MM.1S (cell line): ENCODE measurements at regions not wholly inside any gene's neighbourhood (a gene's known extent, or its start where the extent isn't known, plus 50 kb on each side); places are given as distances from the start of the nearest gene placed in this dataset.

Source experiments
- EZH2 ChIP-seq: fragments of 300-600 bp; sonication (generic); optimal IDR thresholded peaks from 2 replicates; pipeline ENCODE3; 2017; ENCODE audit warnings: low read depth, mild to moderate bottlenecking, antibody characterized with exemption, low read length, mixed read lengths
- EZH2phosphoT487 ChIP-seq: fragments of 300-600 bp; sonication (generic); IDR thresholded peaks from 2 replicates; pipeline ENCODE4 v1.6.1; 2018; ENCODE audit warnings: antibody characterized with exemption, low read length
- TF ChIP-seq, protein P1 (sequence below): fragments of 300-600 bp; sonication (generic); IDR thresholded peaks from 2 replicates; pipeline ENCODE4 v1.5.1; 2016; ENCODE audit warnings: antibody characterized with exemption, low read length, mixed read lengths

DNA sequence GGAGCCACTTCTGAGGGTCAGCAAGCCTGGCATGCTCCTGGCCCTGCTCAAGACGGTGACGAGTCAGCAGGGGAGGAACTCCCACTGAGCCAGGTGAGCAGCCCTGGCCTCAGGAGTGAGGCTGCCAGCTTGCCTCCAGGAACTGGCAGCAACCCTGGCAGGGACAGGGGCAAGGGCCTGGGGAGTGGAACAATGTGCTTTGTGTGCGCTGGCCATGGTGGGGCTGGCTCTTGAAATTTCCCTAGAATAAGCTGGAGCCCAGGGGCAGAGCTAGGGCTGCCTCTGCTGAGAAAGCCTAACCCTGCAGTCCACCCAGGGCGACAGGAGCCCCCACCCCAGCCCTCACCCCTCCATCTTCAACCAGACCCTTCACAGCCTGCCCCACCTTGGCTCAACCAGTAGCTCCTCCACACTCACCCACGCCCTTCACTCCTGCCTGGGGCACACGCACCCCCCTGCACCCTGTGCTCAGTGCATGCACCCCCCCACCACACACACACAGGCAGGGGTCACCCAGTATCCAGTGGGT lies 88.0 kb downstream of the MRPL14 start:
- TF ChIP-seq, protein P1, sequence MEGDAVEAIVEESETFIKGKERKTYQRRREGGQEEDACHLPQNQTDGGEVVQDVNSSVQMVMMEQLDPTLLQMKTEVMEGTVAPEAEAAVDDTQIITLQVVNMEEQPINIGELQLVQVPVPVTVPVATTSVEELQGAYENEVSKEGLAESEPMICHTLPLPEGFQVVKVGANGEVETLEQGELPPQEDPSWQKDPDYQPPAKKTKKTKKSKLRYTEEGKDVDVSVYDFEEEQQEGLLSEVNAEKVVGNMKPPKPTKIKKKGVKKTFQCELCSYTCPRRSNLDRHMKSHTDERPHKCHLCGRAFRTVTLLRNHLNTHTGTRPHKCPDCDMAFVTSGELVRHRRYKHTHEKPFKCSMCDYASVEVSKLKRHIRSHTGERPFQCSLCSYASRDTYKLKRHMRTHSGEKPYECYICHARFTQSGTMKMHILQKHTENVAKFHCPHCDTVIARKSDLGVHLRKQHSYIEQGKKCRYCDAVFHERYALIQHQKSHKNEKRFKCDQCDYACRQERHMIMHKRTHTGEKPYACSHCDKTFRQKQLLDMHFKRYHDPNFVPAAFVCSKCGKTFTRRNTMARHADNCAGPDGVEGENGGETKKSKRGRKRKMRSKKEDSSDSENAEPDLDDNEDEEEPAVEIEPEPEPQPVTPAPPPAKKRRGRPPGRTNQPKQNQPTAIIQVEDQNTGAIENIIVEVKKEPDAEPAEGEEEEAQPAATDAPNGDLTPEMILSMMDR = no peak
- TF ChIP-seq EZH2 (no peak), EZH2phosphoT487 (no peak)
